IMR-90 (cell line): ENCODE measurements at regions not wholly inside any gene's neighbourhood (a gene's known extent, or its start where the extent isn't known, plus 50 kb on each side); places are given as distances from the start of the nearest gene placed in this dataset.
A peak's percentile ranks its signal among the peaks of the same experiment; 100 is the strongest.

Source experiments
- CEBPB ChIP-seq: IDR thresholded peaks from 2 replicates; pipeline ENCODE4 v1.6.1; 2012; ENCODE audit warnings: low read depth, low read length, improper control_type of control experiment
- CHD1 ChIP-seq: IDR thresholded peaks from 2 replicates; pipeline ENCODE4 v1.6.1; 2012; ENCODE audit warnings: low read depth, low read length, improper control_type of control experiment
- CTCF ChIP-seq: conservative IDR thresholded peaks from 2 replicates; pipeline ENCODE4 v1.5.1; 2012; ENCODE audit warnings: mild to moderate bottlenecking, low read depth, low read length, improper control_type of control experiment
- ELK1 ChIP-seq: fragments of 150-350 bp; IDR thresholded peaks from 2 replicates; pipeline ENCODE4 v1.6.1; 2016; ENCODE audit warnings: low read depth, mild to moderate bottlenecking, low read length, moderate library complexity, borderline replicate concordance
- POLR2A ChIP-seq: IDR thresholded peaks from 2 replicates; pipeline ENCODE4 v1.6.1; 2012; ENCODE audit warnings: mild to moderate bottlenecking, low read depth, low read length
- RAD21 ChIP-seq: IDR thresholded peaks from 2 replicates; pipeline ENCODE4 v1.6.1; 2012; ENCODE audit warnings: low read length, improper control_type of control experiment
- RCOR1 ChIP-seq: IDR thresholded peaks from 2 replicates; pipeline ENCODE4 v1.6.1; 2012; ENCODE audit warnings: mild to moderate bottlenecking, low read length, improper control_type of control experiment; ENCODE audit not compliant: insufficient replicate concordance
- RFX5 ChIP-seq: IDR thresholded peaks from 2 replicates; pipeline ENCODE4 v1.8.0; 2012; ENCODE audit warnings: low read depth, mild to moderate bottlenecking, low read length, moderate library complexity
- SMC3 ChIP-seq: fragments of 150-350 bp; IDR thresholded peaks from 2 replicates; pipeline ENCODE4 v1.6.1; 2016; ENCODE audit warnings: low read depth, mild to moderate bottlenecking, antibody characterized with exemption, low read length, moderate library complexity

GRCh38 chr5:93307557-93307956, 273.5 kb downstream of the NR2F1-AS1 start:
- TF ChIP-seq CTCF (no peak), POLR2A (no peak), CHD1 (no peak), CEBPB (peak; percentile 22; the same call in 1 of the 2 replicates), RFX5 (no peak), SMC3 (no peak), RAD21 (no peak), ELK1 (no peak), RCOR1 (no peak)
